H1 (cell line): ENCODE measurements at regions not wholly inside any gene's neighbourhood (a gene's known extent, or its start where the extent isn't known, plus 50 kb on each side); places are given as distances from the start of the nearest gene placed in this dataset.
A peak's percentile ranks its signal among the peaks of the same experiment; 100 is the strongest.

Experiments used
- CTCF ChIA-PET: fragments of 300-600 bp; sonication (Branson Sonifier 250); formaldehyde crosslinking; loops from one replicate; lab custom pipeline; 2021; ENCODE audit not compliant: partially characterized antibody; lab: Charles Lee
- POLR2A ChIA-PET: fragments of 300-600 bp; sonication (Branson Sonifier 250); formaldehyde crosslinking; loops from one replicate; lab custom pipeline; 2021; ENCODE audit warnings: inconsistent platforms; ENCODE audit not compliant: partially characterized antibody; lab: Charles Lee
- DNase-seq, 2 experiments: peaks; one replicate each; pipeline versions ENCODE4 v3.0.0 to v3.0.0-alpha.2; 2010 to 2022; ENCODE audit warnings: low spot score in 2 of 2, low read depth in 1 of 2, mixed read lengths in 1 of 2
- FAIRE-seq: peaks from 2 replicates; lab custom pipeline; 2011; peaks lifted over from hg19 to GRCh38; lab: Jason Lieb, UNC
- H2AFZ ChIP-seq: 2 replicates; pipeline ENCODE4 v1.8.1; 2012; ENCODE audit warnings: low read length, inconsistent platforms
- H2AK5ac ChIP-seq: 2 replicates; pipeline ENCODE4 v1.6.1; 2013; ENCODE audit warnings: low read depth, low read length
- H2BK120ac ChIP-seq: replicated peaks from 2 replicates; pipeline ENCODE3; 2013; ENCODE audit warnings: low read depth, low read length, inconsistent platforms
- H2BK12ac ChIP-seq: 2 replicates; pipeline ENCODE4 v1.6.1; 2013; ENCODE audit warnings: low read depth, low read length
- H2BK15ac ChIP-seq: 2 replicates; pipeline ENCODE4 v1.6.1; 2013; ENCODE audit warnings: low read length
- H2BK20ac ChIP-seq: 2 replicates; pipeline ENCODE4 v1.6.1; 2013; ENCODE audit warnings: low read length
- H2BK5ac ChIP-seq: 2 replicates; pipeline ENCODE4 v1.6.1; 2013; ENCODE audit warnings: low read depth, low read length
- H3K14ac ChIP-seq: 2 replicates; pipeline ENCODE4 v1.6.1; 2013; ENCODE audit warnings: inconsistent platforms; ENCODE audit not compliant: insufficient read length
- H3K18ac ChIP-seq: 2 replicates; pipeline ENCODE4 v1.6.1; 2013; ENCODE audit warnings: low read length; ENCODE audit errors: extremely low read depth
- H3K23ac ChIP-seq: 2 replicates; pipeline ENCODE4 v1.6.1; 2013; ENCODE audit warnings: inconsistent platforms; ENCODE audit not compliant: insufficient read length
- H3K23me2 ChIP-seq: 2 replicates; pipeline ENCODE4 v1.6.1; 2013; ENCODE audit warnings: low read depth, low read length
- H3K27ac ChIP-seq: 2 replicates; pipeline ENCODE4 v1.6.1; 2011; ENCODE audit warnings: low read depth, low read length, inconsistent platforms
- H3K27me3 ChIP-seq, 4 experiments: replicated peaks in 1 of 4; 1 replicate in 1 of 4; 2 replicates in 3 of 4; pipeline versions ENCODE4 v1.6.1 to v1.8.1; 2011 to 2013; ENCODE audit warnings: low read length in 3 of 4, mild to moderate bottlenecking in 3 of 4, inconsistent platforms in 2 of 4, mixed read lengths in 2 of 4, moderate library complexity in 1 of 4; ENCODE audit not compliant: control insufficient read depth in 3 of 4, insufficient read depth in 3 of 4; ENCODE audit errors: extremely low read depth in 1 of 4
- H3K36me3 ChIP-seq, 4 experiments: 2 replicates each; pipeline versions ENCODE4 v1.6.1 to v1.8.1; 2011 to 2013; ENCODE audit warnings: mild to moderate bottlenecking in 4 of 4, low read length in 3 of 4, moderate library complexity in 2 of 4, control low read depth in 1 of 4, inconsistent platforms in 1 of 4; ENCODE audit not compliant: insufficient read depth in 4 of 4, control insufficient read depth in 2 of 4
- H3K4ac ChIP-seq: replicated peaks from 2 replicates; pipeline ENCODE3; 2013; ENCODE audit warnings: low read length, low read depth, mixed read lengths, inconsistent platforms; ENCODE audit not compliant: insufficient read length
- H3K4me1 ChIP-seq, 4 experiments: replicated peaks in 1 of 4; 1 replicate in 1 of 4; 2 replicates in 3 of 4; pipeline versions ENCODE4 v1.6.1 to v1.8.1; 2011 to 2013; ENCODE audit warnings: low read length in 3 of 4, inconsistent platforms in 2 of 4, mixed read lengths in 1 of 4; ENCODE audit not compliant: insufficient read depth in 4 of 4, control insufficient read depth in 3 of 4
- H3K4me2 ChIP-seq, 2 experiments: 2 replicates each; pipeline versions ENCODE4 v1.6.1 to v1.8.1; 2011 to 2013; ENCODE audit warnings: low read depth in 2 of 2, low read length in 2 of 2, control low read depth in 1 of 2, inconsistent platforms in 1 of 2, mild to moderate bottlenecking in 1 of 2; ENCODE audit not compliant: insufficient read depth in 1 of 2
- H3K4me3 ChIP-seq, 4 experiments: fragments of 200-600, 300-600 bp in 1 of 4; sonication (generic), shearing (Covaris generic), sonication (Bioruptor Twin) in 1 of 4; 2 replicates each; pipeline versions ENCODE4 v1.5.1 to v1.8.1; 2011 to 2016; ENCODE audit warnings: low read length in 4 of 4, low read depth in 3 of 4, control low read depth in 2 of 4, inconsistent platforms in 2 of 4, mild to moderate bottlenecking in 2 of 4, mixed read lengths in 1 of 4, moderate library complexity in 1 of 4; ENCODE audit not compliant: insufficient read depth in 2 of 4; ENCODE audit errors: extremely low read depth in 1 of 4
- H3K56ac ChIP-seq: replicated peaks from 2 replicates; pipeline ENCODE3; 2013; ENCODE audit warnings: low read depth, mild to moderate bottlenecking, mixed read lengths, low read length, inconsistent platforms; ENCODE audit not compliant: insufficient read length
- H3K79me1 ChIP-seq: 2 replicates; pipeline ENCODE4 v1.6.1; 2013; ENCODE audit warnings: low read depth, low read length, control low read depth
- H3K79me2 ChIP-seq, 2 experiments: 2 replicates each; pipeline versions ENCODE4 v1.6.1 to v1.8.1; 2012 to 2013; ENCODE audit warnings: low read length in 2 of 2, mild to moderate bottlenecking in 2 of 2, inconsistent platforms in 1 of 2; ENCODE audit not compliant: insufficient read depth in 2 of 2, control insufficient read depth in 1 of 2
- H3K9ac ChIP-seq, 4 experiments: replicated peaks in 1 of 4; 1 replicate in 1 of 4; 2 replicates in 3 of 4; pipeline versions ENCODE4 v1.6.1 to v1.8.1; 2011 to 2013; ENCODE audit warnings: low read depth in 3 of 4, low read length in 3 of 4, control low read depth in 2 of 4, mild to moderate bottlenecking in 2 of 4, moderate library complexity in 2 of 4, inconsistent platforms in 1 of 4; ENCODE audit errors: extremely low read depth in 1 of 4
- H3K9me3 ChIP-seq, 2 experiments: 2 replicates each; pipeline versions ENCODE4 v1.6.1 to v1.8.1; 2012 to 2013; ENCODE audit warnings: mild to moderate bottlenecking in 2 of 2, moderate library complexity in 2 of 2, control low read depth in 1 of 2, inconsistent platforms in 1 of 2, low read depth in 1 of 2, low read length in 1 of 2, mixed read lengths in 1 of 2; ENCODE audit not compliant: insufficient read depth in 2 of 2
- H4K20me1 ChIP-seq, 2 experiments: replicated peaks in 1 of 2; 2 replicates each; pipeline versions ENCODE3 to v1.8.1; 2011 to 2013; ENCODE audit warnings: inconsistent platforms in 2 of 2, low read length in 2 of 2, mild to moderate bottlenecking in 1 of 2; ENCODE audit not compliant: insufficient read depth in 2 of 2, control insufficient read depth in 1 of 2
- H4K5ac ChIP-seq: 2 replicates; pipeline ENCODE4 v1.6.1; 2013; ENCODE audit warnings: low read length, low read depth, mixed read lengths, inconsistent platforms; ENCODE audit not compliant: insufficient read length
- H4K8ac ChIP-seq: 2 replicates; pipeline ENCODE4 v1.8.0; 2013; ENCODE audit warnings: mild to moderate bottlenecking, moderate library complexity, low read length, inconsistent platforms; ENCODE audit not compliant: insufficient read depth; ENCODE audit errors: extremely low read depth
- H4K91ac ChIP-seq: replicated peaks from 2 replicates; pipeline ENCODE3; 2013; ENCODE audit warnings: low read length, mixed read lengths, inconsistent platforms; ENCODE audit not compliant: insufficient read length
- MAFK ChIP-seq: IDR thresholded peaks from 2 replicates; pipeline ENCODE4 v1.6.1; 2012; ENCODE audit warnings: low read depth, mild to moderate bottlenecking, improper control_type of control experiment, low read length
- WGBS, 2 experiments: shearing (Covaris generic) in 1 of 2; methylation state at CpG; one replicate each; pipeline versions ENCODE4 v1.1.6 to v1.1.7; 2013 to 2015; ENCODE audit warnings: low lambda C conversion rate in 2 of 2, mixed read lengths in 2 of 2, inconsistent platforms in 1 of 2, low coverage in 1 of 2, missing lambda C conversion rate in 1 of 2; ENCODE audit not compliant: insufficient replicate concordance in 2 of 2, insufficient coverage in 1 of 2, insufficient read length in 1 of 2; ENCODE audit errors: extremely low coverage in 1 of 2, missing lambda C conversion rate in 1 of 2; 5-methylcytosine and 5-hydroxymethylcytosine counted together
- TF ChIP-seq, protein P1 (sequence below): IDR thresholded peaks from 2 replicates; pipeline ENCODE4 v1.6.1; 2012; ENCODE audit warnings: low read length, inconsistent platforms

DNA sequence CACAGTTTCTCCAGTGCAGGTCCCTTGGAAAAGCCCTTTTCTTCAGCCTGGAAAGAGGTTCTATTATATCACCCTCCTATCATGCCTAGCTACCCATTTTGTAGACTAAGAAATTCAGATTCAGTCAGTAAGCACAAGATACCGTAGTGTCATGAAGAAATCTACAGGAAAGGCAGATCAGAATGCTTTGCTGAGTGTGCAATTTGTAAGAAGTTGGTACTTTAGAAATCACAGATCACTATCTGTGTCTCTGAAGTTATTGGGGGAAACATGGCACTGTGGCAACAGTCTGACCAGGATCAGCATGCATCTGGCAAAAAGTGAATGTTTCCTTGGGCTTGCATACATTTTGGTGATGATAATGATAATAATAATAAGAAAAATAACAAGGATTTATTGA lies 531.8 kb downstream of the EPHB1 start:
- Histone ChIP-seq H3K4me2 (no peak overlapping the region), H4K91ac (no peak overlapping the region), H3K4me3 (no peak overlapping the region), H3K4ac (no peak overlapping the region), H3K14ac (no peak overlapping the region), H3K18ac (no peak overlapping the region), H2BK120ac (no peak overlapping the region), H3K79me1 (no peaks in the 10 kb centered on the region), H4K20me1 (no peaks in the 10 kb centered on the region), H2AFZ (no peak overlapping the region), H2BK15ac (no peak overlapping the region), H3K27ac (no peak overlapping the region), H2AK5ac (no peak overlapping the region), H2BK20ac (no peak overlapping the region), H3K56ac (no peak overlapping the region), H3K27me3 (no peaks in the 10 kb centered on the region), H2BK12ac (no peak overlapping the region), H2BK5ac (no peak overlapping the region), H3K36me3 (no peaks in the 10 kb centered on the region), H3K79me2 (no peaks in the 10 kb centered on the region), H3K23me2 (no peaks in the 10 kb centered on the region), H3K23ac (no peak overlapping the region), H4K8ac (no peak overlapping the region), H3K9me3 (no peaks in the 10 kb centered on the region), H3K4me1 (no peaks in the 10 kb centered on the region), H4K5ac (no peak overlapping the region), H3K9ac (no peak overlapping the region)
- 84% methylated on average over 1 of the region's 1 CpG; no CpG with 5 or more reads in 1 of the 2 experiments for WGBS, 2 experiments
- no peak for FAIRE-seq
- ChIA-PET CTCF (no interaction called here), POLR2A (no interaction called here)
- no peak for DNase-seq
- 0 out of 2 replicates have a peak, but pooled peaks have one; percentile 11 for TF ChIP-seq MAFK
- TF ChIP-seq, protein P1, sequence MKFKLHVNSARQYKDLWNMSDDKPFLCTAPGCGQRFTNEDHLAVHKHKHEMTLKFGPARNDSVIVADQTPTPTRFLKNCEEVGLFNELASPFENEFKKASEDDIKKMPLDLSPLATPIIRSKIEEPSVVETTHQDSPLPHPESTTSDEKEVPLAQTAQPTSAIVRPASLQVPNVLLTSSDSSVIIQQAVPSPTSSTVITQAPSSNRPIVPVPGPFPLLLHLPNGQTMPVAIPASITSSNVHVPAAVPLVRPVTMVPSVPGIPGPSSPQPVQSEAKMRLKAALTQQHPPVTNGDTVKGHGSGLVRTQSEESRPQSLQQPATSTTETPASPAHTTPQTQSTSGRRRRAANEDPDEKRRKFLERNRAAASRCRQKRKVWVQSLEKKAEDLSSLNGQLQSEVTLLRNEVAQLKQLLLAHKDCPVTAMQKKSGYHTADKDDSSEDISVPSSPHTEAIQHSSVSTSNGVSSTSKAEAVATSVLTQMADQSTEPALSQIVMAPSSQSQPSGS = no peak
